Panc1 (cell line): ENCODE measurements at regions not wholly inside any gene's neighbourhood (a gene's known extent, or its start where the extent isn't known, plus 50 kb on each side); places are given as distances from the start of the nearest gene placed in this dataset.

Experiments
- POLR2AphosphoS5 ChIP-seq: IDR thresholded peaks from 2 replicates; pipeline ENCODE4 v1.6.1; 2012; ENCODE audit warnings: mild to moderate bottlenecking, low read depth, low read length, moderate library complexity
- SIN3A ChIP-seq: IDR thresholded peaks from 2 replicates; pipeline ENCODE4 v1.6.1; 2012; ENCODE audit warnings: low read depth, mild to moderate bottlenecking, low read length, moderate library complexity, borderline replicate concordance; ENCODE audit not compliant: insufficient read depth
- TF ChIP-seq, protein P1 (sequence below): fragments of 450-650 bp; IDR thresholded peaks from 2 replicates; pipeline ENCODE4 v1.5.1; 2017; ENCODE audit warnings: mild to moderate bottlenecking
- TF ChIP-seq, protein P2 (sequence below), 2 experiments: IDR thresholded peaks; 2 replicates each; pipeline ENCODE4 v1.6.1; 2011 to 2012; ENCODE audit warnings: low read depth in 2 of 2, control low read depth in 1 of 2, low read length in 1 of 2, mild to moderate bottlenecking in 1 of 2, moderate library complexity in 1 of 2; ENCODE audit not compliant: insufficient read depth in 1 of 2

GRCh38 chr20:12788632-12789299, 220.0 kb upstream of the SPTLC3 start:
- TF ChIP-seq, protein P1, sequence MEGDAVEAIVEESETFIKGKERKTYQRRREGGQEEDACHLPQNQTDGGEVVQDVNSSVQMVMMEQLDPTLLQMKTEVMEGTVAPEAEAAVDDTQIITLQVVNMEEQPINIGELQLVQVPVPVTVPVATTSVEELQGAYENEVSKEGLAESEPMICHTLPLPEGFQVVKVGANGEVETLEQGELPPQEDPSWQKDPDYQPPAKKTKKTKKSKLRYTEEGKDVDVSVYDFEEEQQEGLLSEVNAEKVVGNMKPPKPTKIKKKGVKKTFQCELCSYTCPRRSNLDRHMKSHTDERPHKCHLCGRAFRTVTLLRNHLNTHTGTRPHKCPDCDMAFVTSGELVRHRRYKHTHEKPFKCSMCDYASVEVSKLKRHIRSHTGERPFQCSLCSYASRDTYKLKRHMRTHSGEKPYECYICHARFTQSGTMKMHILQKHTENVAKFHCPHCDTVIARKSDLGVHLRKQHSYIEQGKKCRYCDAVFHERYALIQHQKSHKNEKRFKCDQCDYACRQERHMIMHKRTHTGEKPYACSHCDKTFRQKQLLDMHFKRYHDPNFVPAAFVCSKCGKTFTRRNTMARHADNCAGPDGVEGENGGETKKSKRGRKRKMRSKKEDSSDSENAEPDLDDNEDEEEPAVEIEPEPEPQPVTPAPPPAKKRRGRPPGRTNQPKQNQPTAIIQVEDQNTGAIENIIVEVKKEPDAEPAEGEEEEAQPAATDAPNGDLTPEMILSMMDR, result no peak
- no peak for TF ChIP-seq POLR2AphosphoS5
- TF ChIP-seq, protein P2, sequence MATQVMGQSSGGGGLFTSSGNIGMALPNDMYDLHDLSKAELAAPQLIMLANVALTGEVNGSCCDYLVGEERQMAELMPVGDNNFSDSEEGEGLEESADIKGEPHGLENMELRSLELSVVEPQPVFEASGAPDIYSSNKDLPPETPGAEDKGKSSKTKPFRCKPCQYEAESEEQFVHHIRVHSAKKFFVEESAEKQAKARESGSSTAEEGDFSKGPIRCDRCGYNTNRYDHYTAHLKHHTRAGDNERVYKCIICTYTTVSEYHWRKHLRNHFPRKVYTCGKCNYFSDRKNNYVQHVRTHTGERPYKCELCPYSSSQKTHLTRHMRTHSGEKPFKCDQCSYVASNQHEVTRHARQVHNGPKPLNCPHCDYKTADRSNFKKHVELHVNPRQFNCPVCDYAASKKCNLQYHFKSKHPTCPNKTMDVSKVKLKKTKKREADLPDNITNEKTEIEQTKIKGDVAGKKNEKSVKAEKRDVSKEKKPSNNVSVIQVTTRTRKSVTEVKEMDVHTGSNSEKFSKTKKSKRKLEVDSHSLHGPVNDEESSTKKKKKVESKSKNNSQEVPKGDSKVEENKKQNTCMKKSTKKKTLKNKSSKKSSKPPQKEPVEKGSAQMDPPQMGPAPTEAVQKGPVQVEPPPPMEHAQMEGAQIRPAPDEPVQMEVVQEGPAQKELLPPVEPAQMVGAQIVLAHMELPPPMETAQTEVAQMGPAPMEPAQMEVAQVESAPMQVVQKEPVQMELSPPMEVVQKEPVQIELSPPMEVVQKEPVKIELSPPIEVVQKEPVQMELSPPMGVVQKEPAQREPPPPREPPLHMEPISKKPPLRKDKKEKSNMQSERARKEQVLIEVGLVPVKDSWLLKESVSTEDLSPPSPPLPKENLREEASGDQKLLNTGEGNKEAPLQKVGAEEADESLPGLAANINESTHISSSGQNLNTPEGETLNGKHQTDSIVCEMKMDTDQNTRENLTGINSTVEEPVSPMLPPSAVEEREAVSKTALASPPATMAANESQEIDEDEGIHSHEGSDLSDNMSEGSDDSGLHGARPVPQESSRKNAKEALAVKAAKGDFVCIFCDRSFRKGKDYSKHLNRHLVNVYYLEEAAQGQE (IDR thresholded peaks at IDR 0.05; ENCODE audit: insufficient read depth in 1 of 2, low read depth in 2 of 2, low read length in 1 of 2), result no peak
- no peak for TF ChIP-seq SIN3A
